Tibial artery (tissue), 4 donors: ENCODE measurements at regions not wholly inside any gene's neighbourhood (a gene's known extent, or its start where the extent isn't known, plus 50 kb on each side); places are given as distances from the start of the nearest gene placed in this dataset.
A peak's percentile ranks its signal among the peaks of the same experiment; 100 is the strongest.

Experiments used
- DNase-seq, 2 donors: peaks; one replicate each; pipeline ENCODE4 v3.0.0-alpha.2; 2019
- H3K27ac ChIP-seq, 2 donors: fragments of 200-600 bp; sonication (generic) in 1 of 2; 1 replicate in 1 of 2; 2 replicates in 1 of 2; pipeline ENCODE4 v1.5.1; 2018 to 2019; ENCODE audit warnings: mild to moderate bottlenecking in 1 of 2
- H3K27me3 ChIP-seq, 2 donors: fragments of 200-600 bp; sonication (generic) in 1 of 2; one replicate each; pipeline versions ENCODE4 v1.5.1 to v1.6.0; 2016 to 2019
- H3K36me3 ChIP-seq, 3 donors: fragments of 200-600 bp; sonication (generic) in 2 of 3; one replicate each; pipeline ENCODE4 v1.5.1; 2016 to 2019; ENCODE audit warnings: mild to moderate bottlenecking in 2 of 3
- H3K4me1 ChIP-seq, 4 donors: fragments of 200-600 bp; sonication (generic) in 2 of 4; 1 replicate in 3 of 4; 2 replicates in 1 of 4; pipeline ENCODE4 v1.5.1; 2016 to 2019
- H3K4me3 ChIP-seq, 2 donors: fragments of 200-600 bp; sonication (generic) in 1 of 2; 1 replicate in 1 of 2; 2 replicates in 1 of 2; pipeline ENCODE4 v1.5.1; 2018 to 2019; ENCODE audit warnings: mild to moderate bottlenecking in 2 of 2
- H3K9me3 ChIP-seq, 3 donors: fragments of 200-600 bp; sonication (generic) in 1 of 3; one replicate each; pipeline ENCODE4 v1.5.1; 2016 to 2019
- CTCF ChIP-seq, 2 experiments: fragments of 200-600 bp in 1 of 2; fragments of 450-650 bp in 1 of 2; IDR thresholded peaks; one replicate each; pipeline ENCODE4 v1.5.1; 2017 to 2019; ENCODE audit warnings: antibody characterized with exemption in 2 of 2, mild to moderate bottlenecking in 1 of 2, moderate library complexity in 1 of 2
- intact Hi-C: fragments of 100-400 bp; cut with DNase I; formaldehyde crosslinking; loops from one replicate; pipeline ENCODE4 v1.15.0; 2023; ENCODE audit warnings: low total_unique reads

DNA sequence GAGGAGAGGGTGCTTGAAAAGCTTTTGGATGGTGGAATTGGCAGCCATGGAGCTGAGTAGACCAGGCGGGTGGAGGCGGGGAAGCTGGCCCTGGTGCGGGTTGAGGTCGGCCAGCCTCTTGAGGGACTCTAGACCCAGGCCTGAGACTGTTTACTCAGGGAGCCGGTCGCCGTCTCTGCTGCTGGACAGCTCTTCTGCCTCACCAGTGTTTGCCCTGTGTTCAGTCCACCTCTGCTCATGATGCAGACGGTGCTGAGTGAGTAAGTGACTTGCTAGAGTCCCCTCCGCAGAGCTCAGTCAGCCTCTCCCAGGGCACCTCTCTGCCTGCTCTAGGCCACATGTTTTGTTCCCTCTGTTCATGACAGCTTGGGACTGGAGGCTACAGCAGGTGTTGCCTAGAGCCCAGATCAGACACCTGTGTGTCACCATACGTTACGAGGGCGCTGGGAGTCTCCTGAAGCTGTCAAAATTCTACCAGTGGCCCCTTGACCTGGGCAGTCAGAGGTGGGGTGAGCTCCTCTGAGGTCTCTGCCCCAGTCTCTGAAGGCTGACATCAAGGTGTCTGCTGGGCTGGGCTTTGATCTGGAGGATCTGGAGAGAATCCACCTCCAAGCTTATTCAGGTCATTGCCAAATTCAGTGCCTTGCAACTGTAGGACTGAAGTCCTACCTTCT lies 73.5 kb upstream of the WNT4 start:
- H3K4me1 ChIP-seq = no peaks in the 10 kb centered on the region
- no peak for TF ChIP-seq CTCF (IDR thresholded peaks at IDR 0.05)
- no peak for DNase-seq
- intact Hi-C loops = no loop called here
- no peak overlapping the region for H3K27ac ChIP-seq
- H3K36me3 ChIP-seq = no peaks in the 10 kb centered on the region
- H3K9me3 ChIP-seq = peaks cover 0 to 6% (median 0%) of the 10 kb centered on the region in 3 donors
- peaks cover 0 to 57% of the 10 kb centered on the region in 2 donors for H3K27me3 ChIP-seq
- no peak overlapping the region for H3K4me3 ChIP-seq

DNA sequence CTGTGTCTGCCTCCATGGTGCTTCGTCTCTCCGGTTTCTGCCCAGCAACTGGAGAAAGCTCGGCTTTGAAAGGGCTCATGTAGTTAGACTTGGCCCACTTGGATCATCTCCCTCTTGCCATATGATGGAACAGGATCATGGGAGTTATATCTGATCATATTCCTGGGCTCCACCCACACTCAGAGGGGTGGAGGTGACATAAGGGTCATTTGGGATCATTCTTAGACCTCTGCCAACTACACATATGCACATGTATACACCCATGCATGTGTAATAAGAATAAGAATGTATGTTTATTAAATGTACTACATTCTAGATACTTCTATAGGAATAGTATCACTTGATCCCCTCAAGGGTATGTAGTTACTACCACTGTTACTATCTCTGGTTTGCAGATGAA lies 74.1 kb upstream of the WNT4 start:
- no peak overlapping the region for H3K4me3 ChIP-seq
- DNase-seq = no peak
- no peak overlapping the region for H3K27ac ChIP-seq
- intact Hi-C loops = no loop called here
- peaks cover 0 to 9% (median 0%) of the 10 kb centered on the region in 3 donors for H3K9me3 ChIP-seq
- H3K36me3 ChIP-seq = no peaks in the 10 kb centered on the region
- H3K4me1 ChIP-seq = no peaks in the 10 kb centered on the region
- peaks cover 0 to 56% of the 10 kb centered on the region in 2 donors for H3K27me3 ChIP-seq
- no peak for TF ChIP-seq CTCF (IDR thresholded peaks at IDR 0.05)

- H3K27me3 ChIP-seq = peaks cover 0 to 53% of the 10 kb centered on the region in 2 donors
- peaks cover 0 to 9% (median 0%) of the 10 kb centered on the region in 3 donors for H3K9me3 ChIP-seq
- H3K36me3 ChIP-seq = no peaks in the 10 kb centered on the region
- H3K4me1 ChIP-seq = no peaks in the 10 kb centered on the region
- intact Hi-C loops = no loop called here
- DNase-seq = peak in 1 of 2 donors; percentile 38
- H3K4me3 ChIP-seq = no peak overlapping the region
- H3K27ac ChIP-seq = no peak overlapping the region
- TF ChIP-seq CTCF (IDR thresholded peaks at IDR 0.05) = no peak
These were observed 75.0 kb upstream of the WNT4 start for GRCh38 chr1:22217811-22218460.

GRCh38 chr1:22218618-22219250 lies 75.8 kb upstream of the WNT4 start:
- no peak overlapping the region for H3K4me3 ChIP-seq
- intact Hi-C loops = no loop called here
- H3K4me1 ChIP-seq = no peaks in the 10 kb centered on the region
- peaks cover 0 to 54% of the 10 kb centered on the region in 2 donors for H3K27me3 ChIP-seq
- no peak for TF ChIP-seq CTCF (IDR thresholded peaks at IDR 0.05)
- no peaks in the 10 kb centered on the region for H3K36me3 ChIP-seq
- H3K27ac ChIP-seq = no peak overlapping the region
- DNase-seq = peak in 1 of 2 donors; percentile 55
- peaks cover 0 to 9% (median 0%) of the 10 kb centered on the region in 3 donors for H3K9me3 ChIP-seq

DNA sequence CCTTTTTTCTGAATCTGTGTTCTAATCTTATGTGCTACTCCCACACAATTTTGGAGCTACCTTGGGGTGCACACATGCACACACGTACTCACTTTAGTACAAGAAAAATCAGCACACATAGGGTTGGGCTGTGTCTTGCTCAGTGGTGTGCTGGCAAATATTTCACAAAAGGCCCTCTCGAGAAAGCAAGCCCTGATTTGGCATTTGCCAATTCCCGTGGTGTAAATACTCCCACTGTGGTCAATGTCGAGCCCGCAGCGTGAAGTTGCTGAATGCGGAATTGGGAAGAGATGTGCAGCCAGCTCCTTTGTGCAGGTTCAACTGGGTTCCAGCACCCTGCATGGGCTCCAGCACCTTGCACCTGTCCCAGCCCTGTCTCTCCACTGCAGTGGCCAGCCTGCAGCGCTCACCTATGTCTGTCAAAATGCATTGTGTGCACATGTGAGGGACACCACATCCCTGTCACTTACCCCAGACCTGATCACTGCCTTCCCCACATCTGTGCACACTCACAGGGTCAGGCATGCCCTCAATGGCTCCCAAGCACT lies 78.4 kb upstream of the WNT4 start:
- intact Hi-C loops = no loop called here
- no peak overlapping the region for H3K27ac ChIP-seq
- no peak overlapping the region for H3K4me3 ChIP-seq
- peaks cover 0 to 46% of the 10 kb centered on the region in 2 donors for H3K27me3 ChIP-seq
- no peaks in the 10 kb centered on the region for H3K4me1 ChIP-seq
- DNase-seq = peak in 1 of 2 donors; percentile 25
- H3K36me3 ChIP-seq = no peaks in the 10 kb centered on the region
- no peak for TF ChIP-seq CTCF (IDR thresholded peaks at IDR 0.05)
- peaks cover 0 to 12% (median 0%) of the 10 kb centered on the region in 3 donors for H3K9me3 ChIP-seq
